ENCODE measurements at regions not wholly inside any gene's neighbourhood (a gene's known extent, or its start where the extent isn't known, plus 50 kb on each side); places are given as distances from the start of the nearest gene placed in this dataset.

- no peaks in the 10 kb centered on the region for H3K27me3 ChIP-seq (ENCODE audit: control insufficient read depth, insufficient read depth, low read length)
- H3K4me3 ChIP-seq (replicated peaks in 1 of 4; ENCODE audit: control extremely low read depth in 1 of 4, insufficient read depth in 1 of 4, low read depth in 3 of 4, low read length in 4 of 4), result no peak overlapping the region
- peak; percentile 4 to 5 for DNase-seq (ENCODE audit: low read depth in 2 of 2)
- no peak overlapping the region for H3K4me2 ChIP-seq (ENCODE audit: extremely low read depth, insufficient read depth, low read length)
- no peaks in the 10 kb centered on the region for H3K79me2 ChIP-seq (ENCODE audit: control insufficient read depth, insufficient read depth, low read length)
- H3K4me1 ChIP-seq (ENCODE audit: control insufficient read depth, extremely low read depth, insufficient read depth, low read length), result no peaks in the 10 kb centered on the region
- H3K9ac ChIP-seq (ENCODE audit: insufficient read depth, low read length), result no peak overlapping the region
- no peaks in the 10 kb centered on the region for H3K36me3 ChIP-seq (ENCODE audit: control insufficient read depth, insufficient read depth, low read length)
- no peak overlapping the region for H3K27ac ChIP-seq (ENCODE audit: insufficient read depth, low read length)
- TF ChIP-seq EZH2 (IDR thresholded peaks at IDR 0.05; ENCODE audit: low read length, missing control alignments) (no peak), CTCF (conservative IDR thresholded peaks at IDR 0.05 in 1 of 2, IDR thresholded peaks at IDR 0.05 in 1 of 2; ENCODE audit: low read depth in 1 of 2, low read length in 2 of 2) (no peak)
- H2AFZ ChIP-seq (ENCODE audit: low read length), result no peak overlapping the region
- no peaks in the 10 kb centered on the region for H3K9me3 ChIP-seq (ENCODE audit: control insufficient read depth, insufficient read depth, low read depth, low read length)
- no peaks in the 10 kb centered on the region for H4K20me1 ChIP-seq (ENCODE audit: control insufficient read depth, extremely low read depth, insufficient read depth, low read length)
These were observed 194.6 kb downstream of the OLFM1 start for GRCh38 chr9:135281791-135282737.

GRCh38 chr9:135282808-135283207 is 195.3 kb downstream of the OLFM1 start:
- Histone ChIP-seq H3K27ac (ENCODE audit: insufficient read depth, low read length) (no peak overlapping the region), H2AFZ (ENCODE audit: low read length) (no peak overlapping the region), H3K4me2 (ENCODE audit: extremely low read depth, insufficient read depth, low read length) (no peak overlapping the region), H3K9ac (ENCODE audit: insufficient read depth, low read length) (no peak overlapping the region), H3K36me3 (ENCODE audit: control insufficient read depth, insufficient read depth, low read length) (no peaks in the 10 kb centered on the region), H4K20me1 (ENCODE audit: control insufficient read depth, extremely low read depth, insufficient read depth, low read length) (no peaks in the 10 kb centered on the region), H3K79me2 (ENCODE audit: control insufficient read depth, insufficient read depth, low read length) (no peaks in the 10 kb centered on the region), H3K27me3 (ENCODE audit: control insufficient read depth, insufficient read depth, low read length) (no peaks in the 10 kb centered on the region), H3K9me3 (ENCODE audit: control insufficient read depth, insufficient read depth, low read depth, low read length) (no peaks in the 10 kb centered on the region), H3K4me1 (ENCODE audit: control insufficient read depth, extremely low read depth, insufficient read depth, low read length) (no peaks in the 10 kb centered on the region), H3K4me3 (replicated peaks in 1 of 4; ENCODE audit: control extremely low read depth in 1 of 4, insufficient read depth in 1 of 4, low read depth in 3 of 4, low read length in 4 of 4) (no peak overlapping the region)
- TF ChIP-seq CTCF (conservative IDR thresholded peaks at IDR 0.05 in 1 of 2, IDR thresholded peaks at IDR 0.05 in 1 of 2; ENCODE audit: low read depth in 1 of 2, low read length in 2 of 2), result no peak
- TF ChIP-seq EZH2 (IDR thresholded peaks at IDR 0.05; ENCODE audit: low read length, missing control alignments), result no peak
- DNase-seq (ENCODE audit: low read depth in 2 of 2), result no peak

- Histone ChIP-seq H3K27me3 (ENCODE audit: control insufficient read depth, insufficient read depth, low read length) (no peaks in the 10 kb centered on the region), H3K4me3 (replicated peaks in 1 of 4; ENCODE audit: control extremely low read depth in 1 of 4, insufficient read depth in 1 of 4, low read depth in 3 of 4, low read length in 4 of 4) (no peak overlapping the region), H3K4me1 (ENCODE audit: control insufficient read depth, extremely low read depth, insufficient read depth, low read length) (no peaks in the 10 kb centered on the region), H2AFZ (ENCODE audit: low read length) (no peak overlapping the region), H3K9me3 (ENCODE audit: control insufficient read depth, insufficient read depth, low read depth, low read length) (no peaks in the 10 kb centered on the region), H4K20me1 (ENCODE audit: control insufficient read depth, extremely low read depth, insufficient read depth, low read length) (no peaks in the 10 kb centered on the region), H3K79me2 (ENCODE audit: control insufficient read depth, insufficient read depth, low read length) (no peaks in the 10 kb centered on the region), H3K36me3 (ENCODE audit: control insufficient read depth, insufficient read depth, low read length) (no peaks in the 10 kb centered on the region), H3K9ac (ENCODE audit: insufficient read depth, low read length) (no peak overlapping the region), H3K27ac (ENCODE audit: insufficient read depth, low read length) (no peak overlapping the region), H3K4me2 (ENCODE audit: extremely low read depth, insufficient read depth, low read length) (no peak overlapping the region)
- no peak for DNase-seq (ENCODE audit: low read depth in 2 of 2)
- no peak for TF ChIP-seq CTCF (conservative IDR thresholded peaks at IDR 0.05 in 1 of 2, IDR thresholded peaks at IDR 0.05 in 1 of 2; ENCODE audit: low read depth in 1 of 2, low read length in 2 of 2)
- TF ChIP-seq EZH2 (IDR thresholded peaks at IDR 0.05; ENCODE audit: low read length, missing control alignments), result no peak
These were observed 195.9 kb upstream of the PPP1R26 start for GRCh38 chr9:135283671-135284070.
